GM23248 (cell line): ENCODE measurements at regions not wholly inside any gene's neighbourhood (a gene's known extent, or its start where the extent isn't known, plus 50 kb on each side); places are given as distances from the start of the nearest gene placed in this dataset.
A peak's percentile ranks its signal among the peaks of the same experiment; 100 is the strongest.
"Not testable (repeated sequence)": the region's sequence is repeated elsewhere in the genome, so short reads cannot be mapped to it uniquely, and the experiment has no call there.

Source experiments
- DNase-seq: peaks from one replicate; pipeline ENCODE4 v3.0.0-alpha.2; 2015
- H2AFZ ChIP-seq: fragments of 200-600 bp; sonication (generic); 2 replicates; pipeline ENCODE4 v1.6.1; 2016; ENCODE audit warnings: antibody characterized with exemption
- H3F3A ChIP-seq: fragments of 200-600 bp; sonication (generic); 2 replicates; pipeline ENCODE4 v1.6.1; 2016; ENCODE audit warnings: mild to moderate bottlenecking, antibody characterized with exemption, mixed run types; ENCODE audit not compliant: insufficient read depth
- H3K27ac ChIP-seq: fragments of 200-600 bp; sonication (generic); 2 replicates; pipeline ENCODE4 v1.5.1; 2016; ENCODE audit warnings: mild to moderate bottlenecking
- H3K27me3 ChIP-seq: fragments of 200-600 bp; sonication (generic); replicated peaks from 2 replicates; pipeline ENCODE4 v1.6.1; 2016; ENCODE audit warnings: mild to moderate bottlenecking; ENCODE audit not compliant: insufficient read depth
- H3K36me3 ChIP-seq: fragments of 200-600 bp; sonication (generic); 2 replicates; pipeline ENCODE4 v1.6.1; 2016; ENCODE audit warnings: low read depth, mild to moderate bottlenecking
- H3K4me1 ChIP-seq: fragments of 200-600 bp; sonication (generic); 2 replicates; pipeline ENCODE4 v1.6.1; 2016; ENCODE audit warnings: mild to moderate bottlenecking; ENCODE audit not compliant: insufficient read depth
- H3K4me2 ChIP-seq: fragments of 200-600 bp; sonication (generic); one replicate; pipeline ENCODE4 v1.6.1; 2016; ENCODE audit warnings: mild to moderate bottlenecking; ENCODE audit not compliant: unreplicated experiment
- H3K4me3 ChIP-seq: fragments of 200-600 bp; sonication (generic); 2 replicates; pipeline ENCODE4 v1.5.1; 2016; ENCODE audit warnings: mild to moderate bottlenecking
- H3K79me2 ChIP-seq: fragments of 200-600 bp; sonication (generic); 2 replicates; pipeline ENCODE4 v1.6.1; 2016; ENCODE audit warnings: mild to moderate bottlenecking; ENCODE audit not compliant: insufficient read depth
- H3K9ac ChIP-seq: fragments of 200-600 bp; sonication (generic); 2 replicates; pipeline ENCODE4 v1.6.1; 2016; ENCODE audit warnings: mild to moderate bottlenecking
- H3K9me2 ChIP-seq: fragments of 200-600 bp; sonication (generic); 2 replicates; pipeline ENCODE4 v1.6.1; 2016; ENCODE audit warnings: mixed run types, mild to moderate bottlenecking, moderate library complexity; ENCODE audit not compliant: insufficient read depth
- H3K9me3 ChIP-seq: fragments of 200-600 bp; sonication (generic); one replicate; pipeline ENCODE4 v1.6.1; 2017; ENCODE audit warnings: low read depth
- H4K20me1 ChIP-seq: fragments of 200-600 bp; sonication (generic); 2 replicates; pipeline ENCODE4 v1.6.0; 2016; ENCODE audit not compliant: insufficient read depth
- EZH2 ChIP-seq: fragments of 200-600 bp; sonication (generic); IDR thresholded peaks from 2 replicates; pipeline ENCODE4 v1.6.1; 2018; ENCODE audit warnings: antibody characterized with exemption, mild to moderate bottlenecking; ENCODE audit not compliant: insufficient read depth, poor library complexity, severe bottlenecking
- EZH2phosphoT487 ChIP-seq: fragments of 200-600 bp; sonication (generic); IDR thresholded peaks from 2 replicates; pipeline ENCODE4 v1.6.1; 2018; ENCODE audit warnings: antibody characterized with exemption, moderate library complexity, mild to moderate bottlenecking, low read depth; ENCODE audit not compliant: insufficient read depth
- WGBS, 2 experiments: methylation state at CpG; one replicate each; pipeline ENCODE4 v1.1.6; 2015 to 2017; ENCODE audit warnings: low lambda C conversion rate in 2 of 2, low coverage in 1 of 2; ENCODE audit errors: missing lambda C conversion rate in 2 of 2; 5-methylcytosine and 5-hydroxymethylcytosine counted together
- in situ Hi-C: fragments of 300-500 bp; cut with MboI; formaldehyde crosslinking; loops from 2 replicates; pipeline ENCODE4 v1.15.0; 2020

DNA sequence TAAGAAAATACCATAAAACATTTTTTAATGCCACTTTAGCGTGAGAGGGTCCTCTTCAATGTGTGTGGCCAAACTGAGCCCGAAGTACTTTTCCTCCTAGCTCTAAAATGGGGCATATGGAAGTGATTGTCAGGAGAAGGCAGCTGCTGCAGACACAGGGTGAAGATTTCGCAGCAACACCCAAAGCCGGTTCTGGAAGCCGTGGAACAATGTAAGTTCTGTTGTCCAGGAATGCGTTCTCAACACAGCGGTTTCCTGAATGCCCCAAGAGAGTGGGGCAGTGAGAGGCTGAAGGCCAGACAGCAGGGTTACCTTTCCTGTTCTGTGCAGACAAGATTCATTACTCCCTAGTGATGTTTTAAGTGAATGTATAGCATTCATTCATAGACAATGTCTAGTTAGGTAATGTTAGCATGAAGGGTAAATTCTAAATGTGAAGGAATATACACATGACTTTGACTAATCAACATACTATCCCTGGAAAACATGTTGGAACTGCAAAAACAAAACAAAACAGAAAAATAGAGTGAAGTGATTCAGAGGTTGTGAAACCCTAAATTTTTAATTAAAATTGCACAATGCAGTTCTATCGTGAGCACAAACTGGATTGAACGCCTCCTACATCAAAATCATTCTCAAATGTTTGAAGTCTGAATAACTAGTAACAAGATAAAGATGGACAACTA, 197.0 kb upstream of the SEMA6A start:
- DNase-seq: no peak
- H3K9me2 ChIP-seq: no peaks in the 10 kb centered on the region
- no peaks in the 10 kb centered on the region for H3K36me3 ChIP-seq
- H3F3A ChIP-seq: no peaks in the 10 kb centered on the region
- in situ Hi-C loops: no loop called here
- H3K4me3 ChIP-seq: no peak overlapping the region
- H3K9me3 ChIP-seq: no peaks in the 10 kb centered on the region
- H3K9ac ChIP-seq: no peak overlapping the region
- no peaks in the 10 kb centered on the region for H3K4me1 ChIP-seq
- WGBS, 2 experiments: 1 to 4% methylated on average over 9 of the region's 9 CpGs
- H2AFZ ChIP-seq: no peak overlapping the region
- TF ChIP-seq EZH2phosphoT487 (no peak), EZH2 (no peak)
- H3K79me2 ChIP-seq: no peaks in the 10 kb centered on the region
- no peak overlapping the region for H3K27ac ChIP-seq
- H3K4me2 ChIP-seq: no peak overlapping the region
- no peaks in the 10 kb centered on the region for H4K20me1 ChIP-seq
- H3K27me3 ChIP-seq: no peaks in the 10 kb centered on the region

DNA sequence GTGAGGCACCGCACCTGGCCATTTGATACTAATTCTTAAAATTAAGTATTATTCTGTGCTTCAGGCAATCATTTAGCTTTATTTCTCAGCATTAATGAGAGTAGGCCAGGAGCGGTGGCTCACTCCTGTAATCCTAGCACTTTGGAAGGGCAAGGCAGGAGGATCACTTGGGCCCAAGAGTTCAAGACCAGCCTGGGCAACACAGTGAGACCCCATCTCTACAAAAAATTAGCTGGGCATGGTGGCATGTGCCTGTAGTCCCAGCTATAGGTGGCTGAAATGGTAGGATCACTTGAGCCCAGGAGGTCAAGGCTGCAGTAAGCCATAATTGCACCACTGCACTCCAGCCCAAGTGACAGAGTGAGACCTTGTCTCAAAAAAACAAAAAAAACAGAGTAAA, 195.3 kb upstream of the SEMA6A start:
- H3K4me2 ChIP-seq, H3K36me3 ChIP-seq, H3F3A ChIP-seq, in situ Hi-C loops, H3K4me1 ChIP-seq, H3K27ac ChIP-seq, H3K9me3 ChIP-seq, H3K4me3 ChIP-seq, H3K9me2 ChIP-seq, DNase-seq, H3K9ac ChIP-seq, H3K27me3 ChIP-seq, H2AFZ ChIP-seq, H3K79me2 ChIP-seq, H4K20me1 ChIP-seq: not testable (repeated sequence)
- 85 to 86% methylated on average over 2 of the region's 2 CpGs for WGBS, 2 experiments

DNA sequence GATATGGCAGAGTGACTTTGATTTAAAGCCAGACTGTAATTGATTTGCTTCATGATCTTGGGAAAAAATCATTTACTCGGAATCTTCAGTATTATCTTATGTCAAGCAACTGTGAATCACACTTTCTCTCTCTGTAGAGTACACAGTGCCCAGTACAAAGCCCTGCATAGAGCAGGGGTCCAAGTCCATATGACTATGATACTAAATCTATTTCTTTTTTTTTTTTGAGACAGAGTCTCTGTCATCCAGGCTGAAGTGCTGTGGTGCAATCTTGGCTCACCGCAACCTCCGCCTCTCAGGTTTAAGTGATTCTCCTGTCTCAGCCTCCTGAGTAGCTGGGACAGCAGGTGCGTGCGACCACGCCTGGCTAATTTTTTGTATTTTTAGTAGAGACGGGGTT, 194.8 kb upstream of the SEMA6A start:
- H3K4me2 ChIP-seq: no peak overlapping the region
- in situ Hi-C loops: no loop called here

DNA sequence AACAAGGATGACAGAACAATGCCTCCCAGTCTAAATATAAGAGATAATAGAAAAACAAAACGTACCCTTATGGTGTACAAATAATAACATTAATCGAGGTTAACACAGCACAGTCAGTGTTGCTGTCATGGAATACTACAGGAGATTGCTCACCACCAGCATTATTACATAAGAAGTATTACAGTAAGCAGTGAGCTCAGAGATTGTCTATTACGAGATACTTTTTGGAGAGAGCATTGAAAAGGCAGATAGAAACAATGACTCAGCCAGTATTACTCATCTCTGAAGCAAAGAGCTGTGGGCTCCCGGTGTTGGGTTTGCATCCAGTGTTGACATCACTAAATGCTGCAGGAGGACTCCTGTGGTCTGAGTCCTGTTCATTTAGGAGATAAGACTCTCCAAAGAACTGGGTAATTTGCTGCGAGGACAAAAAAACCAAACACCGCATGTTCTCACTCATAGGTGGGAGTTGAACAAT, 191.9 kb upstream of the SEMA6A start:
- Histone ChIP-seq H3K79me2 (no peaks in the 10 kb centered on the region), H3K36me3 (no peaks in the 10 kb centered on the region), H3K4me1 (no peaks in the 10 kb centered on the region), H3K4me2 (no peak overlapping the region), H3K27me3 (no peaks in the 10 kb centered on the region), H4K20me1 (no peaks in the 10 kb centered on the region), H3F3A (no peaks in the 10 kb centered on the region), H3K4me3 (no peak overlapping the region), H3K9ac (no peak overlapping the region), H3K9me2 (no peaks in the 10 kb centered on the region), H3K27ac (no peak overlapping the region), H2AFZ (no peak overlapping the region), H3K9me3 (no peaks in the 10 kb centered on the region)
- 38 to 46% methylated on average over 6 of the region's 6 CpGs for WGBS, 2 experiments
- TF ChIP-seq EZH2 (no peak), EZH2phosphoT487 (no peak)
- in situ Hi-C loops: no loop called here
- DNase-seq: peak; percentile 26

More for the DNA sequence above, 194.8 kb upstream of the SEMA6A start:
- DNase-seq: no peak
- Histone ChIP-seq H3F3A (no peaks in the 10 kb centered on the region), H3K79me2 (no peaks in the 10 kb centered on the region), H3K27ac (no peak overlapping the region), H3K9me2 (no peaks in the 10 kb centered on the region), H2AFZ (no peak overlapping the region), H3K9ac (no peak overlapping the region), H3K4me1 (no peaks in the 10 kb centered on the region), H3K27me3 (no peaks in the 10 kb centered on the region), H3K4me3 (no peak overlapping the region), H3K36me3 (no peaks in the 10 kb centered on the region), H4K20me1 (no peaks in the 10 kb centered on the region), H3K9me3 (no peaks in the 10 kb centered on the region)
- TF ChIP-seq EZH2phosphoT487 (no peak), EZH2 (no peak)
- WGBS, 2 experiments: 78 to 80% methylated on average over 7 of the region's 7 CpGs

DNA sequence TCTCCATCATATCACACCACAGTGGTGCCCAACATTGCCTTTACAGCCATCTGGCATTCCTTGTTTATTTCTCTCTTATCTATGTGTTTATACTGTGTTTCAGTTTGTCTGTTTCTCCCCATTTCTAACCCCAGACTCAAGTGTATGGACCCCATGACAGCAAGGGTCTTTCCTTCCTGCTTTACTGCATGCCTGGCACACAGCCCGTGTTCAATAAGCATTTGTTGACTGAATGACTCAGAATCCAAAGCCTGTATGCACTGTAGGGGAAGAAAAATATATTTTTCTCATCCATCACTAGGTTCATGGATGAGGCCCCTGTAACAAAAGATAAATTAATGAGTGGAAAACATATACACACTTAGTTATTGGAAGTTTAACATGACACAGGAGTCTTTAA, 190.8 kb upstream of the SEMA6A start:
- in situ Hi-C loops: no loop called here
- Histone ChIP-seq H2AFZ (no peak overlapping the region), H3K4me2 (no peak overlapping the region), H3K79me2 (no peaks in the 10 kb centered on the region), H3F3A (no peaks in the 10 kb centered on the region), H3K36me3 (no peaks in the 10 kb centered on the region), H3K27me3 (no peaks in the 10 kb centered on the region), H3K9me3 (no peaks in the 10 kb centered on the region), H4K20me1 (no peaks in the 10 kb centered on the region), H3K4me1 (no peaks in the 10 kb centered on the region), H3K9ac (no peak overlapping the region), H3K9me2 (no peaks in the 10 kb centered on the region), H3K4me3 (no peak overlapping the region), H3K27ac (no peak overlapping the region)
- WGBS, 2 experiments: 17 to 27% methylated on average over 1 of the region's 1 CpG
- TF ChIP-seq EZH2 (no peak), EZH2phosphoT487 (no peak)
- DNase-seq: no peak
